ENCODE measurements at regions not wholly inside any gene's neighbourhood (a gene's known extent, or its start where the extent isn't known, plus 50 kb on each side); places are given as distances from the start of the nearest gene placed in this dataset.

- TF ChIP-seq POLR2A (IDR thresholded peaks at IDR 0.05) (no peak), CTCF (IDR thresholded peaks at IDR 0.05) (no peak)
These were observed 233.3 kb upstream of the MGAT5 start for GRCh38 chr2:134020608-134021007.

Measured in right lobe of liver (tissue), 4 donors.